Glomerular visceral epithelial cell (primary cell): ENCODE measurements at regions not wholly inside any gene's neighbourhood (a gene's known extent, or its start where the extent isn't known, plus 50 kb on each side); places are given as distances from the start of the nearest gene placed in this dataset.

Source experiments
- DNase-seq: peaks from one replicate; pipeline ENCODE4 v3.0.0-alpha.2; 2016; ENCODE audit errors: extremely low spot score

DNA sequence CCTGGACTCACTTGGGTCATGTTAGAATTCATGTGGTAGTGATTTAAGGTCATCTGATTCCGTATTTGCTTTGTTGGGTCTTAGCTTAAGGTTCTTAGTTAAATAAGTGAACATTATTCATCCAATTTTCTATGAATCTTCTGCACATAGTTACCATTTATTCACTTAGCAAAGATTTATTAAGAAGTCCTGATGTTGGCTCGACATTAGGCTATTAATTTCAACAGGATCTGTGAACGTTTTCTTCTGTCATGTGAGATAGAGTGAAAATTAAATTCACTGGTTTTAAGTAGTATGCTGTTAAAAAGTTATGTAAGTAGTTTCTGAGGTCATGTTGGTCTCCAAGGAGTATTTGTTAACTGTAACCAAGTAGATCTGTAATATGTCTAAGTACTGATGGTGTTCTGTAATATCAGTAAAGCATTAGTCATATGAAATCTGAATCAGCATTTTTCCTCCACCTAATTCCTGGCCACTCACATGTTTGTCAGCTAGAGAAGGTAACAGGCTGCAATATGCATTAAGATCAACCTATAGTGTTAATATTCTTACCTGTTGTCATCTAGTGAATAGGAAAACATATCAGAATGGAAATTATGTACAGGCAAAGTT, 155.6 kb downstream of the PCDH7 start:
- DNase-seq: no peak

DNA sequence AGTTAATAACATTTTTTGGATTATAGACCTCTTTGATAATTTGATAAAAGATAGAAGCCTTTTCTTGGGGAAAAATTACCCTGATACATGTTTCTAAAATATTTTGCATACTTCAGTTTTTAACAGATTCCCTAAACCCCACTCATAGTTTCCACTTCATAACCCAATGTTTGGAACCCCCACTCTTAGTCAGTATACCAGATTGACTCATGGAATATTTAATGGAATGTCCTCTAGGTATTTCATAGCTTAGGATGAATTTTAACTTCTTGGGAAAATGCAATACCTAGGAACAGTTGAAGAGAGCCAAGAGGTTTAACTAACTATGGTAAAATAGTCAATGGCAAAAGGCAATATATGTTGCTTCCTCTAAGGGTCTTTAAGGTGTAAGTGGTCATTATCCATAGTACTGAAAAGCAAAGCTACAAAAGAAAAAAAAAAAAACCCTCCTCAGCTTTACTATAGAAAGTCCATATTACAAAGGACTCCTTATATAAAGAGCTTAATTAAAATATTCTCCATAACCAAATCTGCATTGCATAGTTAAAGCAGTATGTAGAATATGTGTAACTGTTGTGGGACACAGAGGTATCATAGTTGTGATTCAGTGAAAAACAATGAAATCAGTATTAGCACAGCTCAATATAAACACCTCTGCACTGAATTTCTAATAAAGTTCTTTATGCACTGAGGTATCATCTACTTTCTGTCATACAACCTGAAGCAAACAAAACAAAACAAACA, 159.9 kb downstream of the PCDH7 start:
- no peak for DNase-seq

DNA sequence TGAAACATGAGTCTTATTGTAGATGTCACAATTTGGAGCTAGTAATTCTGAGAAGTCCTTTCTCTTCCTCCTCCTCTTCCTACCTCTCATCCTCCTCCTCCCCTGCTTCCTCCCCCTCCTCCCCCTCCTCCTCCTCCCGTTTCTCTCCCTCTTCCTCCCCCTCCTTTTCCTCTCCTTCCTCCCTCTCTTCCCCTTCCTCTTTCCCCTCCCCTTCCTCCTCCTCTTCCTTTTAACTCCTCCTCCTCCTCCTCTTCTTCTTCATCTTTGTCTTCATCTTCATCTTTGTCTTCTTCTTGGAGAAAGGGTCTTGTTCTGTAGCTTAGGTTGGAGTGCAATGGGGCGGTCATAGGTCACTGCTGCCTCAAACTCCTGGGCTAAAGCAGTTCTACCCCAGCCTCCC, 161.8 kb downstream of the PCDH7 start:
- no peak for DNase-seq

DNA sequence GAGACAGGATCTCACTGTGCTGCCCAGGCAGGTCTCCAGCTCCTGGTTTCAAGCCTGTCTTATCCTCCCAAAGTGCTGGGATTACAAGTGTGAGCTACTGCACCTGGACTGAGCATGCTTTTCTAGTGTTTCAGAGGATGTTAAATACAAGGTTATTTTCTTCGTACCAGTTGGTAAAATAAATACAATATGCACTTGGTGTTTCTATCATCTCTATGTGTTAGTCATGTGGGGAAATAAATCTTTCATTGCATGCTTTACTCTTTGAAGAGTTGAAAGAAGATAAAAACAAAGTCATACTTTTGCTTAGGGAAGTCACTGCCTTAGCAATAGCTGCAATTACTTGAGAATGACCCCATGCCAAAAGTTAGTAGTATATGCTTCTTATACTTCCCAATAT, 162.3 kb downstream of the PCDH7 start:
- DNase-seq: no peak

DNA sequence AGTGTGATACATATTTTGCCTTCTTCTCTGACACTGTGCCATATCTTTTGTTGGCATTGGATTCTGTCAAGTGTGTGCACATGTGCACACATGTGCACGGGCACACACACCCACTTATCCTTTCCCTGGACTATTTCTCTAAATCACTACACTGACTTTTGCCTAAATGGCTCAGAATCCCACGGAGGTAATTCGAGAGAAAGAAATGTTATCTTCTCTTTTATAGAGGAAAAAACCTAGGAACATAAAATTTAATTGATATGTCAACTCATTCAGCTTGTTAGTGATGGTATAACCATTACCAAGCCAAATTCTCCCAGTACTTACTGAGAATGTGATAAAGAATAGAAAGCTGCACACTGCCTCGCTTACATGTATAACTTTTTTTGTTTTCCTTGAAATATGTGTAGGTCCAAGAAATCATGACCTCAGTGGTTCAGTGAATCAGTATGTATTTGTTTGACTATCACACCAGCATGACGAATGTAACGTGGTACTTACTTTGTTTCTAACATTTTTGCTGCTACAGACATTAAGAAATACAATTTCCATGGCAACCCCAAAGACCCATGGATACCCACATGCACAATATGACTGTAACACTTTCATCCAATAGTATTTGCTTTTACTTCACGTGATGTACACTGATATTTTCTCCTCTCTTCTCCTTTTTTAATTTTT, 163.0 kb downstream of the PCDH7 start:
- DNase-seq: no peak

DNA sequence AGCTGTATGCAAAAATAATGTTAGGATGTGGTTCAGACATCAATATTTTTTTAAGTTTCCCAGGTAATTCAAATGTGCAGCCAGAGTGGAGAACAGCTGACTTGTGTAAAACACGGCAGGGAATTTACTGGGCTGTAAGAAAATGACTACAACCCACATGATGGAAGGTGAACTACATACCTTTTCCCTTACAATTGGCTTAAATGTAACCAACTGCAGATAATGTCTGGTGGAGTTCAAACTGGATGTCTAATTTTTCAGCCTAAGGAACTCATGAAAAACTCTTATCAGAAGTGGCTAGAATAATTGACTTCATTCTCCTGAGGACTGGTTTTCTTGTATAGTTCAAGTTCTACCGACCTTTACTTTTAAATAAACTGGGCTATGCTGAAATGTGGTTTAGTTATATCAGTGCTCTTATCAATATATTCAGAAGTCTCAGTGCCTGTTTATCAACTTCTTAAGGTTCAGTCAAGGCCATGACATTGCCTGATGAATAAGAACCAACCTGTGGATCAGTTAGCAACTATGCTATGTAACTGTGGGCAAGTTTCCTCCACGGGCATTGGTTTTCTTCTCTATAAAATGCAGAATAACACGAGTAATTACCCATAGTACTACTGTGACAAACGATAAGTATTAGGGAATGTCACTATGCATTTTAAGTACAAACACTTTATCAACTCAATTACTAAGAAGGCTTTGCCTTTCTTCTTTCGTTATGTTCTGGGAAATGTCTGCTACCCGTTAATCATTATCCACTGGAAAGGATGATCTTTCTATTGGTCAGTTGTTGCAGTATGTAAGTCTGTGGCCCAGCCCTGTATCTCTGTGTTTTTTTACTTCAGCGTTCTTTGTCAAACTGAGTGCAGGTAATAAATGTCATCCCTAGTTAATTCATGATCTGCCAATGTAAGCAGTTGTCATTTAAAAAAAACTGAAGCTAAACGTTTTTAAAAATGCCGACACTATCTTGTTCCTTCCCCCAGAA, 181.6 kb downstream of the PCDH7 start:
- DNase-seq: no peak

DNA sequence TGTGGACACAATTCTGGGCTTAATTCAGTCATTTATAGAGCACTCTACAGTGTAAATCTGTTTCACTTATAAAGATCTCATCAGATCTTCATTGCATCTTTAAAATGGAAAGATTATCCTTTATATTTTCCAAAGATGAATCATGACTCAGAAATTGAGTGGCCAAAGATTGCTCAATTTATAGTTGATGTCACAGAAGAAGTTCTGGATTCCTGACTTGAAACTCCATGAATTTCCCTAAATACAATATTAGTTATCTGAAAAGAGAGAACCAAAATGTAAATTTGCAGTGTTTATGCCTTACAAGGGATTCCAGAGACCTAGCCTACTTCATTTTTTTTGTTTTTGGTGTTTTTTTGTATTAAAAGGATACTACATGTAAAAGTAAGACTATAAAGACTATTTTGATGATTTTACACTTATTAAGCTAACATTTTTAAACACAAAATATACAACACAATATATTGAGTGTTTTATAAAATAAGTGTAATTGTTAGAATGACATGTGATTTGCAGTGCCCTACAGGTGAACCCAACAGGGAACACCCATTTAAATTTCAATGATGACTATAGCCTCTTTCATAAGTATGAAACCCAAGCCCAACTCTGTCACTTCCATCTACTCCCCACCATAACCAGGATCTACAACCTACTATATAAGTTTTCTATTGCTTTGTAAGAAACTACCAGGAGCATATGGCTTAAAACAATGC, 183.5 kb downstream of the PCDH7 start:
- no peak for DNase-seq

DNA sequence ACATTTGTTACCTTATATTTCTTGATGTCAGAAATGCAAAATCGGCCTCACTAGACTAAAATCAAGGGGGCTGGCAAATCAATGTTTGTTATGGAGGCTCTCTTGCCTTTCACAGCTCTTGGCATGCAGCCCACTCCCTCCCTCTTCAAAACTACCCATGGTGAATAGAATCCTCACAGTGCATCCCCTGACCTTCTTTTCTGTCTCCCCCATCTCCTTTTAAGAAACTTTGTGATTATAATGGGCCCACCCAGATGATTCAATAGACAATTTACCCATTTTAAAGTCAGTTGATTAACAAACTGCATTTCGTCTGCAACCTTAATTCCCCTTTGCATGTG, 184.0 kb downstream of the PCDH7 start:
- no peak for DNase-seq

DNA sequence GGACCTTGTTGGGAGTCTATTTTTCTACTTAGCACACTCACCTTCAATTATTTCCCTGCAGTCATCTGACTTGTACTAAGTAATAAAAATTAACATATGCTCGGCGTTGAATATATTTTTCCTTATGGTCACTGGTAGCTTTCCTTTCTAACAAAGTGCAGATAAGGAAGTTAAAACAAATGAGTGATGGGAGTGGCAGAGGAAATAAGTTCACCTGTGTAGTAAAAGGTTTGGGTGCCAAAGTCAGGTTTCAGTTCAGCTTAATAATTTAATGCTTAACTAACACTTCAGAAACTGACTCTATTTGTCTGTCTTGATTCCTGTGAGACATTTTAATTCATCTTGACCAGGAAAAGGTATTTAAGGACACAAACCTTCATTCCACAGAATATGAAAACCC, 184.4 kb downstream of the PCDH7 start:
- no peak for DNase-seq

DNA sequence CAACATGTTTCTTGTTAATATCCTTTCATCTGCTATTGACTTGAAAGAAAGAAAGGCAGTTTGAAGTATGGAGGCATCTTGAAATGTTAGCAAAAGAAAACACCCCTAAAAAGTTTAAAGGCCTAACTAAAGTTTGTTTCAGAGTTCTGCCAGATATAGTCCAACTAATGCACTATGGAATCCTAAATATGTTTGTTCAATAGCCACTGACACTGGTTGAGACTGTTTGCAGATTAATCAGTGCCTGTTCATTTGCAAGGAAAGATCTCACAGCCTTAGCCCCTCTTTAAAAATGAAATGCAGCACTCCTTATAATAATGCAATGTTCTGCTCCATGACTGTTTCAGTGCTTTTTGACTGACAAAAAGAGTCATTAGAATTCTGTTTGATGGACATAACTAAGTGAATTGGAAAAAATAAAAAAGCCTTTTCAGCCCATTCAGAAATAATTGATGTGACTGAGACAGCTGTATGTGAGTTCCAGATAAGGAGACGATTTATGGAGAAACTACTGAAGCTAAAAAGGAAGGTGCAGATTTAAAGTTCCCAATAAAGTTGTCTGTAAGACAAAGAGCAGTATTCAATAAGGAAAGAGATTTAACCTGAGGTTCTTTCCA, 192.0 kb downstream of the PCDH7 start:
- no peak for DNase-seq

DNA sequence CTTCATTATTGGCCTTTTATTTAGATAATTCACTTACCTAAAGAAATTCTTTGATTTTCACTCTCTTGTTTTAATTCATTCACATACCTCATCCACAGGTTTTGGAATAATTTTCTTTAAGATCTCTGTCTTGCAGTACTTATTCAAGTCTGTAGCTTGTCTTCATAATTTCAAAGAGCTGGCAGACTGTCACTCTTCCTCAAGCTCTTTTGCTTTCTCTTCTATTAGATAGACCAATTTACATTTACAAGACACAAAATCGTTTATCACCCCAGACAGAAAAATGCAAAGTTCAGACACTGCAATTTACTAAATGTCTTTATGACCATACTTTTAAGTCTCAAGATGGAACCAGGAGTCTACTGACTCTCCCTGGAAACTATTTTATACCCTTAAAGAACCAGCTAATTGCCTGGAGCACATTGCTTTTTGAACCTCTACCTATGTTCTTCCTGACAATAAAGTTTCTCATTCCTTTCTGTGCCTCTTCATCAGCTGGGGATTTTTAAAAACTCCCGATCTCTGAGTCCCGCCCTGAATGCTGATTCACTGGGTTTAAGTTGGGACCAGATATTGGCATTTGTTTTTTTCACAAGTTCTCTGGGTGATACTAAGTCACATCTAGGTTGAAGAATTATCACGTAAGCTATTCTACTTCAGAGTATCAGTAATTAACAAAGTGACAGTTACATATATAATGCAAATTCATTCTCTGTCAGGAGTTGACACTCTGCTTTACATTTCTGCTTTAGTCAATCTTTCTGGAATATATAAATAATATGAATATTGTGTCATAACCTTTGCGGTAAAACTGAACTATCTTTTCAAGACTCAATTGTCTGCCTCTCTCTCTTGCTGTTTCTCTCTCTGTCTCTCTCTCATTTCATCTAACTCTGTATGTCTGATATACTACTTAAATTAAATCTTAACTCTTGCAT, 196.4 kb downstream of the PCDH7 start:
- DNase-seq: no peak

DNA sequence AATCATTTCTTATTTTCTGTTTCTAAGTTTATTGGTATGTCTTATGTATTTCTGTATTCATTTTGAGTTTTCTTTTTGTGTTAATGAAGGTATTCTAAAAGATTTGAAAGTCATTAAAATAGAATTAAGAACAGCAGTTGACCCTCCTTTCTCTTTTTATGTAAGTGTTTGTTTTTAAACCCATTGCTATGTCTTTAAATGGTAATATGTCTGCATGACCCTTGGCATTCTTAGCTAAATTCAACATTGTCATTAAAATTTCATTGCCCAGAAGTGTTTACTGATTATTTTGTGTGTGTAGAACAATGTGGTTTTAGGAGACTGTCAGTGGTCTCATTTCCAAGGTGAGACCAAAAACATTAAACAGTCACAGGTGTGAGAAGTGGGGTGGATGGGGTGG, 197.8 kb downstream of the PCDH7 start:
- no peak for DNase-seq

DNA sequence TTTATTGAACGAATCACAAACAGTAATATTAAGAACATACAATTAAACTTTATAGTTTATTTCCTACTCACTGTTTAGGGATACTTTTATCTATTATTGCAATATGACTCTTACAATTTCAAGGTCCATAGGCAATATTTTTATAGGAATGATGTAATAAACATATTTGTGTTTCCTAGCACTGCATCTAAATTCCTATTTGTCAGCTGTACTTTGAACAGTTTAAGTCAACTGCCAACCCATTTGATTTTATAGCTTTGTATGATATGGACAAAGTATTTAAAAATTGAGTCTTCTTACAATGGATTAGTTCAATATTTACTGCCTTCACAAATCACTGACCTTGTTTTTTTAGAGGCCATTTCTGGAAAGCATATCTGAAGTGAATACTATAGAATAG, 199.3 kb downstream of the PCDH7 start:
- no peak for DNase-seq

DNA sequence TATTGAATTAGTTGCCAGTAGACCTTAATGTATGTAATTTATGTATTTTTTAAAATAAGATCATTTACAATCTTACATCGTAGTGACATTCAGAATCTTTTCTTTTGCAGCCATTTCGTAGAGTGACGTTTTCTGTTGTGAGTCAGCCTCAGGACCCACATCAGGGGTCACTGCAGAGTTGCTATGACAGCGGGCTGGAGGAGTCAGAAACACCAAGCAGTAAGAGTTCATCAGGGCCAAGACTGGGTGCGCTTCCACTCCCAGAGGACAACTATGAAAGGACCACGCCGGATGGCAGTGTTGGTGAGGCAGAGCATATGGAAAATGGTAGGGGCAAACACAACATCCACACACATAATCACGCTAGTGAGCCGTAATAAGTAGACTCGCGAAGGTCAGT, 199.9 kb downstream of the PCDH7 start:
- no peak for DNase-seq

DNA sequence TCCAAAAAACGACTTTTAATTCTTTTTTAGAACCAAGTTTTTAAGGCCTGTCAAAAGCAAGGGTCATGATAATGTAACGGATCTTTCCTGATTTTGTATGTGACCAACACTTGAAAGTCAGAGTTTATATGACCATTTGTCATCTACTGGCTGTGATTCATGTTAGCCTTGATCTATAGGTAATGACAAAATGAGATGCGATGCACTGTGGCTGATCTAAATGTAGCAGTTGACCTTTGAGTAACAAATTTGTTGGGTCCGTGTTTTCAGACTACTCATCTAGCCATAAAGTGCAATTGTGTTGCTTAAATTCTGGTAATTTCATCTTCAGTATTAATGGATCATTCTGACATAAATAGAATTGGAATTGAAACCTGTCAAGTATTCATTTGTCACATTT, 202.5 kb downstream of the PCDH7 start:
- DNase-seq: no peak

DNA sequence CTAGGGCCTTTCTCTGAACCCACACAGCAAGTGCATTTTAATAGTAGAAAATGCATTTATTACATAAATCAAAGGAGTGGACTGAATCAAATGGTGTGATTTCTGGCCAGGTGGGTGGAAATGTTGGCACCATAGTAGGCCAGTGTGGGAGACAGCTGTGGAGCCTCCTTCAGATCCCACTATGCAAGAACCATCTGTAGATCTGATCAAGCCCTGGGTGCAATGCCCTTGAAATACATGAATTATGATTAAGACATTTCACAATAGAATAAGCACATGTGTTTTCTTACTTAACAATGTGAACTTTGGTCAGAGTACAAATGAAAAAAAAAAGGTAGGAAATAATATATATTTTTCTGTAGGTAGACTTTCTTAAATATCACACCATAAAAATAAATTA, 204.3 kb downstream of the PCDH7 start:
- DNase-seq: no peak

DNA sequence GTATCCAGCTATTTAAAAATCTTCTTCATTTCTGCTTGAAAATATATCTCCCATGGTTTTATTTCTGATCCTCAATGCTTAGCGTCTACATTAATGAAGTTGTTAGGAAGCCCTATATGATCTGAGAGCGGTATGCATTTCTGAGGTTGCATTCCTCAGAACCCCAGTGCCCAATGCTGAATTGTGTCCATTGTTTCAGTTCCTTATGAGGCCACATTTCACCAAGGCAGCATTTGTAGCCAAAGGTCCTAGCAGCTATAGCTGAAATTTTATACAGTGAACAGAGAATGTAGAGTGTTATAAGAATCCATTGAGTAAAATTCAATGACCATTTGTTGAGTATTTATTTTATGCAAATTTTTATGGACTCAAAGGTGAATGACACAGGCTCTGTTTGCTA, 209.5 kb downstream of the PCDH7 start:
- no peak for DNase-seq

DNA sequence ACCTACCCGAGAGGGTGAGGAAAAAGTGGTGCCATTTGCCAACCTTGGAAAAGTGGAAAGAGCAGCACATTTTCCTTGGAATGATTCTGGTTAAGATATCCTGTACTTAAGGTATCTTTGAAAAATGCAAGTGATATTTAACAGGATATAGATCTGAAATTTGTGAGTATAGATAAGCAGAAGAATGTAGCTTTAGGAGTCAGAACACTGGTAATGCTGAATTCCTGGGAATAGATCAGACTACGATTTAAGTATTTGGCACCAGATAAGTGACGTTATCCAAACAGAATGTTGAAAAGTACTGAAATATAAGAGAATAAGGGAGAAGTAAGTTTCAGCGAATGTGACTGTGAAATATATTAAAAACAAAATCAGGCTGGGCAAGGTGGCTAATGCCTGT, 210.1 kb downstream of the PCDH7 start:
- DNase-seq: no peak

DNA sequence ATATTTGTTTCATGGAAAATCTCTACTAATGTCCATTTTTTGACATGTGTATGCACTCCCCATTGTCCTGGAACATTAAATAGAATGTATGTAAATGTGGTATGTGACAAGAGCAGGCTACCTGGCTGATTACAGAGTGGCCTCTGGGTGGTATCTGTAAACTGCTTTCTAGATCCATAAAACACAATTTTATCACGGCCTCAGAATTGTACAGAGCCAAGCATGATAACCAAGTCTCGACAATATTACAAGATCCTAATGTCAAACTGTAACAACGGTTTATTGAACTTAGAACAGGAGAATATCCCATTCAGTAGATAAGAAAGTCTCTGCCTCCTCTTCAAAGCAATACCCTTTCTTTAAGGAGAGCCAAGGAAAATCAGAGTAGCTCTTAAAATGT, 212.4 kb downstream of the PCDH7 start:
- DNase-seq: no peak

DNA sequence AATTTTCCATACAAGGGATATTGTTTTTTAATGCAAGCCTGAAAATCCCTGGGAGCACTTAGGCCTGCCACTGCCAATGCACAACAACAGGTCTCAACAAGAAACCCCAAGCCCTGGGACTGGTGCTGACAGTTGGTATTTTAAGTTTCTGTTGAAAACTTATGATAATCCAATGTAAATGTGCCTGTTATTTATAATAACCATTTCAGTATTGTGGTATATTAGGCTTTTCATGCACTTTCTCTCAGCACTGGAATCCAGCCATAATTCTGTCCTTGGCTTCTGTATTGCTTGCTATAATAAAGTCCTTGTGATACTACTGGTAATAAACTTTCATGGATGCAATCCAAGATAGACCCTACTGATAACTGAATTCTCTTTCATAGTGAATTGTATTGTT, 218.9 kb downstream of the PCDH7 start:
- DNase-seq: no peak
